GM12874 (cell line): ENCODE measurements at regions not wholly inside any gene's neighbourhood (a gene's known extent, or its start where the extent isn't known, plus 50 kb on each side); places are given as distances from the start of the nearest gene placed in this dataset.

Experiments
- CTCF ChIP-seq: IDR thresholded peaks from 2 replicates; pipeline ENCODE4 v1.5.1; 2011; ENCODE audit warnings: low read depth, mild to moderate bottlenecking, control low read depth, low read length, moderate library complexity; ENCODE audit not compliant: insufficient read depth

- no peak for TF ChIP-seq CTCF
These were observed 121.7 kb upstream of the PRR20G start for GRCh38 chr3:127409421-127410136.

GRCh38 chr3:127408684-127409420, 121.0 kb upstream of the PRR20G start:
- no peak for TF ChIP-seq CTCF

GRCh38 chr3:127408022-127408683, 120.3 kb upstream of the PRR20G start:
- TF ChIP-seq CTCF: no peak

- TF ChIP-seq CTCF: no peak
These were observed 119.4 kb upstream of the PRR20G start for GRCh38 chr3:127407026-127407939.

GRCh38 chr3:127406309-127407025, 118.6 kb upstream of the PRR20G start:
- TF ChIP-seq CTCF: peak; percentile 48

GRCh38 chr3:127405791-127406190, 117.9 kb upstream of the PRR20G start:
- TF ChIP-seq CTCF: no peak
